Mesenchymal stem cell (in vitro differentiated cells and primary cell): ENCODE measurements at regions not wholly inside any gene's neighbourhood (a gene's known extent, or its start where the extent isn't known, plus 50 kb on each side); places are given as distances from the start of the nearest gene placed in this dataset.

Experiments used
- DNase-seq: peaks from one replicate; pipeline ENCODE4 v3.0.0-alpha.2; 2013
- H2AFZ ChIP-seq: one replicate; pipeline ENCODE4 v1.6.1; 2013; ENCODE audit warnings: low read depth, mild to moderate bottlenecking, control low read depth, inconsistent platforms, low read length, moderate library complexity
- H2AK5ac ChIP-seq: 2 replicates; pipeline ENCODE4 v1.6.1; 2013; ENCODE audit warnings: low read length, moderate library complexity, mild to moderate bottlenecking, inconsistent platforms; ENCODE audit not compliant: severe bottlenecking
- H2BK120ac ChIP-seq: one replicate; pipeline ENCODE4 v1.6.1; 2013; ENCODE audit warnings: low read depth, mild to moderate bottlenecking, inconsistent platforms, low read length, moderate library complexity
- H2BK12ac ChIP-seq, 2 experiments: one replicate each; pipeline ENCODE4 v1.6.1; 2013; ENCODE audit warnings: inconsistent platforms in 2 of 2, low read length in 2 of 2, mild to moderate bottlenecking in 2 of 2, moderate library complexity in 2 of 2, control low read depth in 1 of 2
- H2BK15ac ChIP-seq: one replicate; pipeline ENCODE4 v1.6.1; 2013; ENCODE audit warnings: mild to moderate bottlenecking, low read depth, inconsistent platforms; ENCODE audit not compliant: poor library complexity, severe bottlenecking
- H2BK5ac ChIP-seq: 2 replicates; pipeline ENCODE4 v1.6.1; 2013; ENCODE audit warnings: low read depth, mild to moderate bottlenecking, low read length, control low read depth, inconsistent platforms; ENCODE audit not compliant: poor library complexity, severe bottlenecking
- H3K14ac ChIP-seq, 2 experiments: one replicate each; pipeline ENCODE4 v1.6.1; 2013; ENCODE audit warnings: inconsistent platforms in 2 of 2, low read length in 2 of 2, control low read depth in 1 of 2, mild to moderate bottlenecking in 1 of 2, moderate library complexity in 1 of 2
- H3K18ac ChIP-seq, 2 experiments: one replicate each; pipeline ENCODE4 v1.6.1; 2013; ENCODE audit warnings: inconsistent platforms in 2 of 2, low read length in 2 of 2, control low read depth in 1 of 2, low read depth in 1 of 2, mild to moderate bottlenecking in 1 of 2
- H3K23ac ChIP-seq, 2 experiments: one replicate each; pipeline ENCODE4 v1.6.1; 2013; ENCODE audit warnings: inconsistent platforms in 2 of 2, low read length in 2 of 2, mild to moderate bottlenecking in 2 of 2, moderate library complexity in 2 of 2, control low read depth in 1 of 2
- H3K27ac ChIP-seq: 2 replicates; pipeline ENCODE4 v1.5.1; 2013; ENCODE audit warnings: mild to moderate bottlenecking, moderate library complexity, low read length, control low read depth, inconsistent platforms; ENCODE audit not compliant: poor library complexity, severe bottlenecking
- H3K27me3 ChIP-seq, 2 experiments: 2 replicates each; pipeline versions ENCODE4 v1.6.1 to v1.7.0; 2013; ENCODE audit warnings: low read length in 2 of 2, mild to moderate bottlenecking in 2 of 2, moderate library complexity in 2 of 2, control low read depth in 1 of 2, inconsistent platforms in 1 of 2; ENCODE audit not compliant: control insufficient read depth in 1 of 2, insufficient read depth in 1 of 2
- H3K36me3 ChIP-seq, 2 experiments: 2 replicates each; pipeline versions ENCODE4 v1.6.1 to v1.7.0; 2013; ENCODE audit warnings: low read length in 2 of 2, control low read depth in 1 of 2, inconsistent platforms in 1 of 2, low read depth in 1 of 2, mild to moderate bottlenecking in 1 of 2; ENCODE audit not compliant: insufficient read depth in 2 of 2, control insufficient read depth in 1 of 2
- H3K4ac ChIP-seq, 2 experiments: one replicate each; pipeline ENCODE4 v1.6.1; 2013; ENCODE audit warnings: inconsistent platforms in 2 of 2, low read length in 2 of 2, mild to moderate bottlenecking in 2 of 2, moderate library complexity in 2 of 2, control low read depth in 1 of 2, low read depth in 1 of 2
- H3K4me1 ChIP-seq: 2 replicates; pipeline ENCODE4 v1.6.1; 2013; ENCODE audit warnings: low read depth, low read length, control low read depth; ENCODE audit not compliant: control insufficient read depth, insufficient read depth
- H3K4me2 ChIP-seq: 2 replicates; pipeline ENCODE4 v1.6.1; 2013; ENCODE audit warnings: low read length, mild to moderate bottlenecking, inconsistent platforms; ENCODE audit not compliant: poor library complexity, severe bottlenecking
- H3K4me3 ChIP-seq, 2 experiments: 2 replicates each; pipeline versions ENCODE4 v1.5.1 to v1.7.0; 2013; ENCODE audit warnings: low read length in 2 of 2, mild to moderate bottlenecking in 2 of 2, control low read depth in 1 of 2, low read depth in 1 of 2; ENCODE audit not compliant: insufficient read depth in 1 of 2
- H3K79me1 ChIP-seq: replicated peaks from 2 replicates; pipeline ENCODE4 v1.6.1; 2013; ENCODE audit warnings: mild to moderate bottlenecking, control low read depth, low read length, inconsistent platforms; ENCODE audit not compliant: poor library complexity, severe bottlenecking
- H3K9ac ChIP-seq: 2 replicates; pipeline ENCODE4 v1.7.0; 2013; ENCODE audit warnings: mild to moderate bottlenecking, low read length, moderate library complexity
- H3K9me3 ChIP-seq: 2 replicates; pipeline ENCODE4 v1.7.0; 2013; ENCODE audit warnings: mild to moderate bottlenecking, low read length; ENCODE audit not compliant: control insufficient read depth
- H4K8ac ChIP-seq: one replicate; pipeline ENCODE4 v1.6.1; 2013; ENCODE audit warnings: inconsistent platforms, mild to moderate bottlenecking, low read length, moderate library complexity
- H4K91ac ChIP-seq: one replicate; pipeline ENCODE4 v1.6.1; 2013; ENCODE audit warnings: mild to moderate bottlenecking, low read length, inconsistent platforms
- WGBS: methylation state at CpG from one replicate; pipeline ENCODE4 v1.1.7; 2013; ENCODE audit warnings: mixed read lengths; 5-methylcytosine and 5-hydroxymethylcytosine counted together

GRCh38 chrX:36626898-36627297, 381.3 kb upstream of the FAM47C start:
- no peak overlapping the region for H3K23ac ChIP-seq
- no peaks in the 10 kb centered on the region for H3K27me3 ChIP-seq
- H3K79me1 ChIP-seq: no peaks in the 10 kb centered on the region
- no peaks in the 10 kb centered on the region for H3K4me1 ChIP-seq
- H3K9me3 ChIP-seq: peaks cover 7% of the 10 kb centered on the region
- H3K4ac ChIP-seq: no peak overlapping the region
- no peak overlapping the region for H2BK120ac ChIP-seq
- no peak overlapping the region for H4K8ac ChIP-seq
- H4K91ac ChIP-seq: no peak overlapping the region
- no peak overlapping the region for H3K4me3 ChIP-seq
- no peak overlapping the region for H3K9ac ChIP-seq
- no peak overlapping the region for H3K18ac ChIP-seq
- H3K4me2 ChIP-seq: no peak overlapping the region
- H2AFZ ChIP-seq: no peak overlapping the region
- no peak overlapping the region for H2AK5ac ChIP-seq
- H2BK5ac ChIP-seq: no peak overlapping the region
- H2BK12ac ChIP-seq: no peak overlapping the region
- H3K36me3 ChIP-seq: no peaks in the 10 kb centered on the region
- H3K27ac ChIP-seq: no peak overlapping the region
- WGBS: no CpG with 5 or more reads among the region's 2 CpGs
- no peak overlapping the region for H2BK15ac ChIP-seq
- DNase-seq: no peak
- H3K14ac ChIP-seq: no peak overlapping the region

- WGBS: 90% methylated on average over 3 of the region's 4 CpGs
Measured at GRCh38 chrX:36640232-36640631, 367.9 kb upstream of the FAM47C start.

GRCh38 chrX:36642052-36642451, 366.1 kb upstream of the FAM47C start:
- whole genome bisulfite sequencing: 71% methylated on average over 2 of the region's 3 CpGs
- no peak overlapping the region for H3K4me2 ChIP-seq
- no peaks in the 10 kb centered on the region for H3K79me1 ChIP-seq
- no peak overlapping the region for H2BK120ac ChIP-seq
- H2AK5ac ChIP-seq: no peak overlapping the region
- H3K36me3 ChIP-seq: no peaks in the 10 kb centered on the region
- no peak overlapping the region for H2BK15ac ChIP-seq
- H4K8ac ChIP-seq: no peak overlapping the region
- no peaks in the 10 kb centered on the region for H3K4me1 ChIP-seq
- H3K27ac ChIP-seq: no peak overlapping the region
- no peak overlapping the region for H3K14ac ChIP-seq
- no peak overlapping the region for H3K9ac ChIP-seq
- H3K23ac ChIP-seq: no peak overlapping the region
- no peak overlapping the region for H3K4ac ChIP-seq
- no peak overlapping the region for H4K91ac ChIP-seq
- H2BK5ac ChIP-seq: no peak overlapping the region
- no peak overlapping the region for H3K4me3 ChIP-seq
- H2BK12ac ChIP-seq: no peak overlapping the region
- no peak overlapping the region for H2AFZ ChIP-seq
- no peak for DNase-seq
- no peaks in the 10 kb centered on the region for H3K9me3 ChIP-seq
- peaks cover 0 to 4% of the 10 kb centered on the region in 2 experiments for H3K27me3 ChIP-seq
- H3K18ac ChIP-seq: no peak overlapping the region

More at GRCh38 chrX:36640232-36640631, 367.9 kb upstream of the FAM47C start:
- Histone ChIP-seq H3K14ac (no peak overlapping the region), H3K4me3 (no peak overlapping the region), H3K4me1 (no peaks in the 10 kb centered on the region), H3K4me2 (no peak overlapping the region), H2AK5ac (no peak overlapping the region), H3K4ac (no peak overlapping the region), H3K9me3 (no peaks in the 10 kb centered on the region), H4K8ac (no peak overlapping the region), H2BK12ac (no peak overlapping the region), H3K27ac (no peak overlapping the region), H3K36me3 (no peaks in the 10 kb centered on the region), H2AFZ (no peak overlapping the region), H2BK5ac (no peak overlapping the region), H3K9ac (no peak overlapping the region), H3K79me1 (no peaks in the 10 kb centered on the region), H2BK15ac (no peak overlapping the region), H4K91ac (no peak overlapping the region), H3K18ac (no peak overlapping the region), H3K27me3 (peaks cover 0 to 4% of the 10 kb centered on the region in 2 experiments), H2BK120ac (no peak overlapping the region), H3K23ac (no peak overlapping the region)
- DNase-seq: no peak

- Histone ChIP-seq H3K4me2 (no peak overlapping the region), H3K27me3 (no peaks in the 10 kb centered on the region), H3K4ac (no peak overlapping the region), H2BK5ac (no peak overlapping the region), H2BK120ac (no peak overlapping the region), H3K9me3 (no peaks in the 10 kb centered on the region), H3K36me3 (no peaks in the 10 kb centered on the region), H3K4me3 (no peak overlapping the region), H3K18ac (no peak overlapping the region), H2BK15ac (no peak overlapping the region), H3K14ac (no peak overlapping the region), H2BK12ac (no peak overlapping the region), H3K4me1 (no peaks in the 10 kb centered on the region), H3K9ac (no peak overlapping the region), H3K23ac (no peak overlapping the region), H3K27ac (no peak overlapping the region), H4K91ac (no peak overlapping the region), H2AK5ac (no peak overlapping the region), H3K79me1 (no peaks in the 10 kb centered on the region), H4K8ac (no peak overlapping the region), H2AFZ (no peak overlapping the region)
- 100% methylated on average over 1 of the region's 3 CpGs for whole genome bisulfite sequencing
- DNase-seq: no peak
Measured at GRCh38 chrX:36650622-36651021, 357.5 kb upstream of the FAM47C start.
